GM12801 (cell line): ENCODE measurements at regions not wholly inside any gene's neighbourhood (a gene's known extent, or its start where the extent isn't known, plus 50 kb on each side); places are given as distances from the start of the nearest gene placed in this dataset.

Experiments
- CTCF ChIP-seq: IDR thresholded peaks from one replicate; pipeline ENCODE4 v1.5.1; 2011; ENCODE audit warnings: control low read depth; ENCODE audit not compliant: insufficient read length; ENCODE audit errors: extremely low read depth

DNA sequence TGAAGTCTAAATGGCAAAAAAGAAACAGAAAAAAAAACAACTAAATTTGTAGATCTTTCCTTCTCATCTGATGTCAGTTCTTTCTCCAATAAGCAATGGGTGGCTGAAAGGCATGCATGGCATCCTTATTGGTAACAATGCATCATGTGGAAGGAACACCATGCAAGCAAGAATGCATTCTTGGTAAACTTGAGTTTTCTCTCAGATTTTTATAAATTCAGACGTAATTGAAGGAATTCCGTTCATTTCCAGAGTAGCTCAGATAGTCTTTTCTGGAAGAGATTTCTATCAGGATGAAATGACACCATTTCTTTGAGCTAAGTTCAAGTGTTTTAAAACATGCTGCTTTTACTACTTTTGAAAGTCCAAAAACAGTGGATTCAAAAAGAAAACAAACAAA, 373.0 kb downstream of the COG6 start:
- no peak for TF ChIP-seq CTCF

DNA sequence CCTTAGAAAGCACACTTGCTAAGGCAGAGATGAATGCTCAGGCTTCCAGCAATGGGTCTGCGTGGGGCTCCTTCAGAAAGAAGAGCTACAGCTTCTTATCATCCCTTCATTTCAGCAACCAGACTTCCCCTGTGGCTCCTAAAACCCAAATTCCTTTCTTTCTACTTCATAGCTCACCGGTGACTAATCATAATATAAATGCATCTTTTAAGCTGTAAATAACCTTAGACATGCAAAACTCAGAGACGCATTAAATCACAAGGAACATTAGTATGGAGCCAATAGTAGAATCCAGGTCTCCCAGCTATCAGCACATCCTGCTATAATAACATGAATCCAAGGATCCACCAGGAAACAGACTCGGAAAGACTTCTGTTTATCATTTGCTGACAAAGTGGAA, 375.6 kb downstream of the COG6 start:
- no peak for TF ChIP-seq CTCF

- no peak for TF ChIP-seq CTCF
Measured at GRCh38 chr13:40039061-40039460, 383.6 kb downstream of the COG6 start.

GRCh38 chr13:40042991-40043390, 387.5 kb downstream of the COG6 start:
- no peak for TF ChIP-seq CTCF

- no peak for TF ChIP-seq CTCF
Measured at GRCh38 chr13:40043764-40044163, 388.3 kb downstream of the COG6 start.

DNA sequence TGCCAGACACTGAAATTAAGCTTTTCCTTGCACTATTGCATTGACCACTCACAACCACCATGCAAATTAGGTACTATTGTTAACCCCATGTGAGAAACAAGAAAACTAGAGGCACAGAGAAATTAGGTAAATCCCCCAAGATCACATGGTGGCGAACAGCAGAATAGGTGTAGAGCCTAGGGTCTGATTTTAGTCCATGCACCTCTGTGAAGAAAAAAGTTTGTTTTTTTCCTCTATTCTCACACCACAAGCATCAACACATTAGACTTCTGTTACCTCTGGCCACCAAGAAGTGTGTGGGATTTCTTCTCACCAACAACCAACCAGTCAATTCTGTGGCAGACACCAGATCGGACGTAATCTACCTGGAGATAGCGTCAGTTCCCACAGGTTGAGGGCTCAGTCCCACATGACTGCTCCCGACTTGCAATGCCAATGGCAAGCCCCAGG, 391.9 kb downstream of the COG6 start:
- no peak for TF ChIP-seq CTCF

DNA sequence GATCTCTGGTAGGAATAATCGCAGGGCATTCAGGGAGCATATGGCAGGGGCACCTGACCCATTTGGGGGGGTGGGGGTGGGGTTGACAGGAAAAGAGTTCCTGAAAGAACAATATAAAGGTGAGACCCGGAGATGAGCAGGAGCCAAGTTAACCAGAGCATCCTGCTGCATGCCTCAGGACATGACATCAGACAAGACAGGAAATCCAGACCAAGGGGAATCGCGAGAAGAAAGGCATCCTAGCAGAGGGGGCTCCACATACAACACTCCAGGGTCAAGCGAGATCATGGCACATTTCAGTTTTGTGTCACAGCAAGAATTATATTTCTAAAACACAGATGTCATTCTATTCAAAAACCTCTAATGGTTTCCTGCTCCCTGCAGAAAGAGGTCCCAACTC, 393.1 kb downstream of the COG6 start:
- no peak for TF ChIP-seq CTCF

DNA sequence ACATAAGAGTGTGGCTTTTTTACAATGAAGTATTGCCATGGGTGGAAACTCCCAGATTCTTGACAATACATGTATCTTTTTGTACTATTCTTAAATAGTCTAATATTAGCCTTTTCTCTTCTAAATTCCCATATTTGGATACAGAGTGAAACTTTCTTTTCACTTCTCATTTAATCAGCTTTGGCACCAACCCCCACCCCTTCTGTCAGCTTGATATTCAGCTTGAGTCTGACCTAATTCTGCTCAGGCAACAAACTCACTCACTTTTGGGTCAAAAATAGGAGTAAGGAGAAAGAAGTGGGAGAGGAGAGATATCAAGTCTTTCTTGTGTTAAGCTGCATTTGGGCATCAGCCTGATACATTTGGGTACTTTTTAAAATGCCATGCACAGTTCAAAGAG, 397.5 kb downstream of the COG6 start:
- no peak for TF ChIP-seq CTCF
